ENCODE measurements at regions not wholly inside any gene's neighbourhood (a gene's known extent, or its start where the extent isn't known, plus 50 kb on each side); places are given as distances from the start of the nearest gene placed in this dataset.

GRCh38 chr6:81640891-81641290 lies 111.6 kb downstream of the TENT5A start:
- Histone ChIP-seq H3K27ac (ENCODE audit: low read depth, low read length, poor library complexity, severe bottlenecking) (no peak overlapping the region), H3K4me1 (ENCODE audit: insufficient read depth, low read length, poor library complexity, severe bottlenecking) (no peaks in the 10 kb centered on the region), H3K36me3 (ENCODE audit: insufficient read depth, low read length, poor library complexity, severe bottlenecking) (no peaks in the 10 kb centered on the region), H3K9me3 (ENCODE audit: low read depth, low read length, poor library complexity, severe bottlenecking) (peaks cover 7% of the 10 kb centered on the region), H3K4me3 (ENCODE audit: low read depth, low read length, poor library complexity, severe bottlenecking) (no peak overlapping the region), H3K27me3 (replicated peaks; ENCODE audit: insufficient read depth, low read depth, low read length, poor library complexity) (no peaks in the 10 kb centered on the region)
- ChIA-PET POLR2A (ENCODE audit: low non-redundant PET) (no interaction called here), CTCF (no interaction called here)
- no peak for TF ChIP-seq EZH2 (IDR thresholded peaks at IDR 0.05; ENCODE audit: borderline replicate concordance, low read depth, low read length, poor library complexity, severe bottlenecking)
- no peak for TF ChIP-seq CTCF (conservative IDR thresholded peaks at IDR 0.05; ENCODE audit: low read depth, low read length)
- no TSS peak for BruUV-seq (replicated peaks)
- DNase-seq (ENCODE audit: low spot score), result no peak
- intact Hi-C loops (cut with micrococcal nuclease; ENCODE audit: unreplicated experiment), result no loop called here

- Histone ChIP-seq H3K4me1 (ENCODE audit: insufficient read depth, low read length, poor library complexity, severe bottlenecking) (no peaks in the 10 kb centered on the region), H3K36me3 (ENCODE audit: insufficient read depth, low read length, poor library complexity, severe bottlenecking) (no peaks in the 10 kb centered on the region), H3K27me3 (replicated peaks; ENCODE audit: insufficient read depth, low read depth, low read length, poor library complexity) (no peaks in the 10 kb centered on the region), H3K9me3 (ENCODE audit: low read depth, low read length, poor library complexity, severe bottlenecking) (peaks cover 7% of the 10 kb centered on the region), H3K4me3 (ENCODE audit: low read depth, low read length, poor library complexity, severe bottlenecking) (no peak overlapping the region), H3K27ac (ENCODE audit: low read depth, low read length, poor library complexity, severe bottlenecking) (no peak overlapping the region)
- CTCF ChIA-PET, result no interaction called here
- TF ChIP-seq CTCF (conservative IDR thresholded peaks at IDR 0.05; ENCODE audit: low read depth, low read length), result no peak
- TF ChIP-seq EZH2 (IDR thresholded peaks at IDR 0.05; ENCODE audit: borderline replicate concordance, low read depth, low read length, poor library complexity, severe bottlenecking), result no peak
- DNase-seq (ENCODE audit: low spot score), result no peak
- POLR2A ChIA-PET (ENCODE audit: low non-redundant PET), result no interaction called here
- intact Hi-C loops (cut with micrococcal nuclease; ENCODE audit: unreplicated experiment), result no loop called here
- no TSS peak for BruUV-seq (replicated peaks)
Observed at GRCh38 chr6:81640126-81640525, 112.4 kb downstream of the TENT5A start.

GRCh38 chr6:81638366-81638765 lies 114.1 kb downstream of the TENT5A start:
- Histone ChIP-seq H3K9me3 (ENCODE audit: low read depth, low read length, poor library complexity, severe bottlenecking) (peaks cover 6% of the 10 kb centered on the region), H3K36me3 (ENCODE audit: insufficient read depth, low read length, poor library complexity, severe bottlenecking) (no peaks in the 10 kb centered on the region), H3K27ac (ENCODE audit: low read depth, low read length, poor library complexity, severe bottlenecking) (no peak overlapping the region), H3K4me1 (ENCODE audit: insufficient read depth, low read length, poor library complexity, severe bottlenecking) (no peaks in the 10 kb centered on the region), H3K27me3 (replicated peaks; ENCODE audit: insufficient read depth, low read depth, low read length, poor library complexity) (no peaks in the 10 kb centered on the region), H3K4me3 (ENCODE audit: low read depth, low read length, poor library complexity, severe bottlenecking) (no peak overlapping the region)
- no TSS peak for BruUV-seq (replicated peaks)
- no peak for TF ChIP-seq EZH2 (IDR thresholded peaks at IDR 0.05; ENCODE audit: borderline replicate concordance, low read depth, low read length, poor library complexity, severe bottlenecking)
- TF ChIP-seq CTCF (conservative IDR thresholded peaks at IDR 0.05; ENCODE audit: low read depth, low read length), result no peak
- no peak for DNase-seq (ENCODE audit: low spot score)
- ChIA-PET CTCF (no interaction called here), POLR2A (ENCODE audit: low non-redundant PET) (interaction anchor here (0.6 kb wide), 1 partner anchor 183 kb away, joined by 3 read pairs; no protein-coding TSS in a partner anchor)
- intact Hi-C loops (cut with micrococcal nuclease; ENCODE audit: unreplicated experiment), result no loop called here
